ENCODE measurements at regions not wholly inside any gene's neighbourhood (a gene's known extent, or its start where the extent isn't known, plus 50 kb on each side); places are given as distances from the start of the nearest gene placed in this dataset.

DNA sequence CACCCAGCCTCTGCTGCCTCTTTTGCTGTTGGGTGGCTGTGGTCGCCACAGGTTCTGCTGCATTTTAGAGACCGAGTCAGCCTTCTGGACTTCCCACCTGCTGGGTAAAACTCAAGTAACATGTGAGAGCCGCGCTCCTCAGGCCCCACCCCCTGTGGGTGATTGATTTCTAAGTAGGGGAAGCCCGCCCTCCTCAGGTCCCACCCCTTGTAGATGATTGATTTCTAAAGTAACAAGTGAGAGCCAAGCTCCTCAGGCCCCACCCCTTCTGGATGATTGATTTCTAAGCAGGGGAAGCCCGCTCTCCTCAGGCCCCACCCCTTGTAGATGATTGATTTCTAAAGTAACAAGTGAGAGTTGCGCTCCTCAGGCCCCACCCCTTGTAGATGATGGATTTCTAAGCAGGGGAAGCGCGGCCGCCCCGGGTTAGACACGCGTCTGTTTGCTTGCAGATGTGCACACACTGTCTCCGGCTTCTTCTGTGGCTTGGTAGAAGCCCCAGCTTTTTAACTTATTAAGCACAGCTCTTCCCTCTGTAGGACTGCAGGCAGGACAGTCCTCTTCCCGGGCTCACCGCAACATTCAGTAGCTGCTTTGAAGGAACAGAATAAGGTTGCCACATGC lies 83.4 kb downstream of the FAM43A start:
- no peak for TF ChIP-seq POLR2A (IDR thresholded peaks at IDR 0.05; ENCODE audit: low read depth, low read length)
- TF ChIP-seq POLR2AphosphoS5 (IDR thresholded peaks at IDR 0.05; ENCODE audit: low read depth, low read length) = no peak

All from GM12891 (cell line).